H1 (cell line): ENCODE measurements at regions not wholly inside any gene's neighbourhood (a gene's known extent, or its start where the extent isn't known, plus 50 kb on each side); places are given as distances from the start of the nearest gene placed in this dataset.

ENCODE experiments used
- CTCF ChIA-PET: fragments of 300-600 bp; sonication (Branson Sonifier 250); formaldehyde crosslinking; loops from one replicate; lab custom pipeline; 2021; ENCODE audit not compliant: partially characterized antibody; lab: Charles Lee
- POLR2A ChIA-PET: fragments of 300-600 bp; sonication (Branson Sonifier 250); formaldehyde crosslinking; loops from one replicate; lab custom pipeline; 2021; ENCODE audit warnings: inconsistent platforms; ENCODE audit not compliant: partially characterized antibody; lab: Charles Lee
- DNase-seq, 2 experiments: peaks; one replicate each; pipeline versions ENCODE4 v3.0.0 to v3.0.0-alpha.2; 2010 to 2022; ENCODE audit warnings: low spot score in 2 of 2, low read depth in 1 of 2, mixed read lengths in 1 of 2
- FAIRE-seq: peaks from 2 replicates; lab custom pipeline; 2011; peaks lifted over from hg19 to GRCh38; lab: Jason Lieb, UNC
- H2AFZ ChIP-seq: 2 replicates; pipeline ENCODE4 v1.8.1; 2012; ENCODE audit warnings: low read length, inconsistent platforms
- H2AK5ac ChIP-seq: 2 replicates; pipeline ENCODE4 v1.6.1; 2013; ENCODE audit warnings: low read depth, low read length
- H2BK120ac ChIP-seq: replicated peaks from 2 replicates; pipeline ENCODE3; 2013; ENCODE audit warnings: low read depth, low read length, inconsistent platforms
- H2BK12ac ChIP-seq: 2 replicates; pipeline ENCODE4 v1.6.1; 2013; ENCODE audit warnings: low read depth, low read length
- H2BK15ac ChIP-seq: 2 replicates; pipeline ENCODE4 v1.6.1; 2013; ENCODE audit warnings: low read length
- H2BK20ac ChIP-seq: 2 replicates; pipeline ENCODE4 v1.6.1; 2013; ENCODE audit warnings: low read length
- H2BK5ac ChIP-seq: 2 replicates; pipeline ENCODE4 v1.6.1; 2013; ENCODE audit warnings: low read depth, low read length
- H3K14ac ChIP-seq: 2 replicates; pipeline ENCODE4 v1.6.1; 2013; ENCODE audit warnings: inconsistent platforms; ENCODE audit not compliant: insufficient read length
- H3K18ac ChIP-seq: 2 replicates; pipeline ENCODE4 v1.6.1; 2013; ENCODE audit warnings: low read length; ENCODE audit errors: extremely low read depth
- H3K23ac ChIP-seq: 2 replicates; pipeline ENCODE4 v1.6.1; 2013; ENCODE audit warnings: inconsistent platforms; ENCODE audit not compliant: insufficient read length
- H3K23me2 ChIP-seq: 2 replicates; pipeline ENCODE4 v1.6.1; 2013; ENCODE audit warnings: low read depth, low read length
- H3K27ac ChIP-seq: 2 replicates; pipeline ENCODE4 v1.6.1; 2011; ENCODE audit warnings: low read depth, low read length, inconsistent platforms
- H3K27me3 ChIP-seq, 4 experiments: replicated peaks in 1 of 4; 1 replicate in 1 of 4; 2 replicates in 3 of 4; pipeline versions ENCODE4 v1.6.1 to v1.8.1; 2011 to 2013; ENCODE audit warnings: low read length in 3 of 4, mild to moderate bottlenecking in 3 of 4, inconsistent platforms in 2 of 4, mixed read lengths in 2 of 4, moderate library complexity in 1 of 4; ENCODE audit not compliant: control insufficient read depth in 3 of 4, insufficient read depth in 3 of 4; ENCODE audit errors: extremely low read depth in 1 of 4
- H3K36me3 ChIP-seq, 4 experiments: 2 replicates each; pipeline versions ENCODE4 v1.6.1 to v1.8.1; 2011 to 2013; ENCODE audit warnings: mild to moderate bottlenecking in 4 of 4, low read length in 3 of 4, moderate library complexity in 2 of 4, control low read depth in 1 of 4, inconsistent platforms in 1 of 4; ENCODE audit not compliant: insufficient read depth in 4 of 4, control insufficient read depth in 2 of 4
- H3K4ac ChIP-seq: replicated peaks from 2 replicates; pipeline ENCODE3; 2013; ENCODE audit warnings: low read length, low read depth, mixed read lengths, inconsistent platforms; ENCODE audit not compliant: insufficient read length
- H3K4me1 ChIP-seq, 4 experiments: replicated peaks in 1 of 4; 1 replicate in 1 of 4; 2 replicates in 3 of 4; pipeline versions ENCODE4 v1.6.1 to v1.8.1; 2011 to 2013; ENCODE audit warnings: low read length in 3 of 4, inconsistent platforms in 2 of 4, mixed read lengths in 1 of 4; ENCODE audit not compliant: insufficient read depth in 4 of 4, control insufficient read depth in 3 of 4
- H3K4me2 ChIP-seq, 2 experiments: 2 replicates each; pipeline versions ENCODE4 v1.6.1 to v1.8.1; 2011 to 2013; ENCODE audit warnings: low read depth in 2 of 2, low read length in 2 of 2, control low read depth in 1 of 2, inconsistent platforms in 1 of 2, mild to moderate bottlenecking in 1 of 2; ENCODE audit not compliant: insufficient read depth in 1 of 2
- H3K4me3 ChIP-seq, 4 experiments: fragments of 200-600, 300-600 bp in 1 of 4; sonication (generic), shearing (Covaris generic), sonication (Bioruptor Twin) in 1 of 4; 2 replicates each; pipeline versions ENCODE4 v1.5.1 to v1.8.1; 2011 to 2016; ENCODE audit warnings: low read length in 4 of 4, low read depth in 3 of 4, control low read depth in 2 of 4, inconsistent platforms in 2 of 4, mild to moderate bottlenecking in 2 of 4, mixed read lengths in 1 of 4, moderate library complexity in 1 of 4; ENCODE audit not compliant: insufficient read depth in 2 of 4; ENCODE audit errors: extremely low read depth in 1 of 4
- H3K56ac ChIP-seq: replicated peaks from 2 replicates; pipeline ENCODE3; 2013; ENCODE audit warnings: low read depth, mild to moderate bottlenecking, mixed read lengths, low read length, inconsistent platforms; ENCODE audit not compliant: insufficient read length
- H3K79me1 ChIP-seq: 2 replicates; pipeline ENCODE4 v1.6.1; 2013; ENCODE audit warnings: low read depth, low read length, control low read depth
- H3K79me2 ChIP-seq, 2 experiments: 2 replicates each; pipeline versions ENCODE4 v1.6.1 to v1.8.1; 2012 to 2013; ENCODE audit warnings: low read length in 2 of 2, mild to moderate bottlenecking in 2 of 2, inconsistent platforms in 1 of 2; ENCODE audit not compliant: insufficient read depth in 2 of 2, control insufficient read depth in 1 of 2
- H3K9ac ChIP-seq, 4 experiments: replicated peaks in 1 of 4; 1 replicate in 1 of 4; 2 replicates in 3 of 4; pipeline versions ENCODE4 v1.6.1 to v1.8.1; 2011 to 2013; ENCODE audit warnings: low read depth in 3 of 4, low read length in 3 of 4, control low read depth in 2 of 4, mild to moderate bottlenecking in 2 of 4, moderate library complexity in 2 of 4, inconsistent platforms in 1 of 4; ENCODE audit errors: extremely low read depth in 1 of 4
- H3K9me3 ChIP-seq, 2 experiments: 2 replicates each; pipeline versions ENCODE4 v1.6.1 to v1.8.1; 2012 to 2013; ENCODE audit warnings: mild to moderate bottlenecking in 2 of 2, moderate library complexity in 2 of 2, control low read depth in 1 of 2, inconsistent platforms in 1 of 2, low read depth in 1 of 2, low read length in 1 of 2, mixed read lengths in 1 of 2; ENCODE audit not compliant: insufficient read depth in 2 of 2
- H4K20me1 ChIP-seq, 2 experiments: replicated peaks in 1 of 2; 2 replicates each; pipeline versions ENCODE3 to v1.8.1; 2011 to 2013; ENCODE audit warnings: inconsistent platforms in 2 of 2, low read length in 2 of 2, mild to moderate bottlenecking in 1 of 2; ENCODE audit not compliant: insufficient read depth in 2 of 2, control insufficient read depth in 1 of 2
- H4K5ac ChIP-seq: 2 replicates; pipeline ENCODE4 v1.6.1; 2013; ENCODE audit warnings: low read length, low read depth, mixed read lengths, inconsistent platforms; ENCODE audit not compliant: insufficient read length
- H4K8ac ChIP-seq: 2 replicates; pipeline ENCODE4 v1.8.0; 2013; ENCODE audit warnings: mild to moderate bottlenecking, moderate library complexity, low read length, inconsistent platforms; ENCODE audit not compliant: insufficient read depth; ENCODE audit errors: extremely low read depth
- H4K91ac ChIP-seq: replicated peaks from 2 replicates; pipeline ENCODE3; 2013; ENCODE audit warnings: low read length, mixed read lengths, inconsistent platforms; ENCODE audit not compliant: insufficient read length
- BACH1 ChIP-seq: IDR thresholded peaks from 2 replicates; pipeline ENCODE4 v1.6.1; 2012; ENCODE audit warnings: low read length, improper control_type of control experiment
- CEBPB ChIP-seq: IDR thresholded peaks from 2 replicates; pipeline ENCODE4 v1.6.1; 2012; ENCODE audit warnings: low read depth, low read length
- CHD1 ChIP-seq: IDR thresholded peaks from 2 replicates; pipeline ENCODE4 v1.6.1; 2012; ENCODE audit warnings: low read depth, low read length, improper control_type of control experiment
- GABPA ChIP-seq: IDR thresholded peaks from 2 replicates; pipeline ENCODE4 v1.6.1; 2011; ENCODE audit warnings: mild to moderate bottlenecking, low read length, moderate library complexity, borderline replicate concordance; ENCODE audit not compliant: insufficient read depth
- MAFK ChIP-seq: IDR thresholded peaks from 2 replicates; pipeline ENCODE4 v1.6.1; 2012; ENCODE audit warnings: low read depth, mild to moderate bottlenecking, improper control_type of control experiment, low read length
- PHF8 ChIP-seq: fragments of 200-600 bp; sonication (generic); conservative IDR thresholded peaks from 2 replicates; pipeline ENCODE4 v1.7.1; 2012; ENCODE audit warnings: low read depth, mild to moderate bottlenecking, inconsistent platforms, low read length, moderate library complexity
- POLR2A ChIP-seq, 2 experiments: IDR thresholded peaks; 1 replicate in 1 of 2; 2 replicates in 1 of 2; pipeline ENCODE4 v1.6.1; 2011; ENCODE audit warnings: low read depth in 2 of 2, low read length in 2 of 2, mild to moderate bottlenecking in 2 of 2; ENCODE audit errors: control extremely low read depth in 1 of 2
- SIN3A ChIP-seq, 2 experiments: IDR thresholded peaks in 1 of 2; conservative IDR thresholded peaks in 1 of 2; 2 replicates each; pipeline ENCODE4 v1.6.1; 2011 to 2012; ENCODE audit warnings: low read length in 2 of 2, improper control_type of control experiment in 1 of 2, low read depth in 1 of 2, mild to moderate bottlenecking in 1 of 2
- SP1 ChIP-seq: IDR thresholded peaks from 2 replicates; pipeline ENCODE4 v1.6.1; 2011; ENCODE audit warnings: low read depth, low read length
- TAF7 ChIP-seq: optimal IDR thresholded peaks from 2 replicates; pipeline ENCODE3; 2011; ENCODE audit warnings: low read depth, mild to moderate bottlenecking, inconsistent platforms, low read length, moderate library complexity, borderline replicate concordance
- TEAD4 ChIP-seq: IDR thresholded peaks from 2 replicates; pipeline ENCODE4 v1.6.1; 2012; ENCODE audit warnings: low read depth, low read length, inconsistent platforms, mixed read lengths
- WGBS, 2 experiments: shearing (Covaris generic) in 1 of 2; methylation state at CpG; one replicate each; pipeline versions ENCODE4 v1.1.6 to v1.1.7; 2013 to 2015; ENCODE audit warnings: low lambda C conversion rate in 2 of 2, mixed read lengths in 2 of 2, inconsistent platforms in 1 of 2, low coverage in 1 of 2, missing lambda C conversion rate in 1 of 2; ENCODE audit not compliant: insufficient replicate concordance in 2 of 2, insufficient coverage in 1 of 2, insufficient read length in 1 of 2; ENCODE audit errors: extremely low coverage in 1 of 2, missing lambda C conversion rate in 1 of 2; 5-methylcytosine and 5-hydroxymethylcytosine counted together

- no peak overlapping the region for H3K4ac ChIP-seq
- no peak overlapping the region for H3K23ac ChIP-seq
- H3K4me3 ChIP-seq = no peak overlapping the region
- H3K9me3 ChIP-seq = peaks cover 11 to 15% of the 10 kb centered on the region in 2 experiments
- no peak overlapping the region for H3K27ac ChIP-seq
- H2BK20ac ChIP-seq = no peak overlapping the region
- ChIA-PET POLR2A (no interaction called here), CTCF (no interaction called here)
- no peak overlapping the region for H4K8ac ChIP-seq
- H3K23me2 ChIP-seq = no peaks in the 10 kb centered on the region
- H2AK5ac ChIP-seq = no peak overlapping the region
- 76% methylated on average over 2 of the region's 2 CpGs; no CpG with 5 or more reads in 1 of the 2 experiments for WGBS, 2 experiments
- H3K14ac ChIP-seq = no peak overlapping the region
- H2BK12ac ChIP-seq = no peak overlapping the region
- no peaks in the 10 kb centered on the region for H4K20me1 ChIP-seq
- H3K9ac ChIP-seq = no peak overlapping the region
- H3K4me2 ChIP-seq = no peak overlapping the region
- FAIRE-seq (no peak), DNase-seq (no peak)
- no peak overlapping the region for H2BK120ac ChIP-seq
- H4K5ac ChIP-seq = no peak overlapping the region
- H3K56ac ChIP-seq = no peak overlapping the region
- no peaks in the 10 kb centered on the region for H3K27me3 ChIP-seq
- H3K18ac ChIP-seq = no peak overlapping the region
- no peak overlapping the region for H2BK15ac ChIP-seq
- TF ChIP-seq TEAD4 (no peak), GABPA (no peak), SP1 (no peak), POLR2A (IDR thresholded peaks at IDR 0.05; ENCODE audit: control extremely low read depth in 1 of 2, low read depth in 2 of 2, low read length in 2 of 2) (no peak), CEBPB (no peak), MAFK (no peak; the same call in 1 of the 2 replicates), TAF7 (no peak), CHD1 (no peak), BACH1 (no peak), PHF8 (no peak), SIN3A (conservative IDR thresholded peaks at IDR 0.05 in 1 of 2, IDR thresholded peaks at IDR 0.05 in 1 of 2; ENCODE audit: low read depth in 1 of 2, low read length in 2 of 2) (no peak)
- H3K36me3 ChIP-seq = no peaks in the 10 kb centered on the region
- no peaks in the 10 kb centered on the region for H3K4me1 ChIP-seq
- no peak overlapping the region for H2AFZ ChIP-seq
- H2BK5ac ChIP-seq = no peak overlapping the region
- H3K79me1 ChIP-seq = no peaks in the 10 kb centered on the region
- H4K91ac ChIP-seq = no peak overlapping the region
- H3K79me2 ChIP-seq = no peaks in the 10 kb centered on the region
Measured at GRCh38 chr21:38887749-38888148, 82.0 kb downstream of the ETS2 start.
